ENCODE measurements at regions not wholly inside any gene's neighbourhood (a gene's known extent, or its start where the extent isn't known, plus 50 kb on each side); places are given as distances from the start of the nearest gene placed in this dataset.
"Not testable (repeated sequence)": the region's sequence is repeated elsewhere in the genome, so short reads cannot be mapped to it uniquely, and the experiment has no call there.

- H3K9ac ChIP-seq (ENCODE audit: low read length), result no peak overlapping the region
- WGBS, result 83% methylated on average over 3 of the region's 4 CpGs
- no peaks in the 10 kb centered on the region for H3K79me1 ChIP-seq (replicated peaks; ENCODE audit: low read length, poor library complexity, severe bottlenecking)
- H3K27me3 ChIP-seq (ENCODE audit: control insufficient read depth in 1 of 2, insufficient read depth in 1 of 2, low read length in 2 of 2), result no peaks in the 10 kb centered on the region
- no peak overlapping the region for H3K4me3 ChIP-seq (ENCODE audit: insufficient read depth in 1 of 2, low read depth in 1 of 2, low read length in 2 of 2)
- no peak overlapping the region for H2BK15ac ChIP-seq (ENCODE audit: low read depth, poor library complexity, severe bottlenecking)
- H3K27ac ChIP-seq (ENCODE audit: low read length, poor library complexity, severe bottlenecking), result no peak overlapping the region
- H2AFZ ChIP-seq (ENCODE audit: low read depth, low read length), result no peak overlapping the region
- no peak overlapping the region for H2AK5ac ChIP-seq (ENCODE audit: low read length, severe bottlenecking)
- H3K4me2 ChIP-seq (ENCODE audit: low read length, poor library complexity, severe bottlenecking), result no peak overlapping the region
- no peak overlapping the region for H2BK5ac ChIP-seq (ENCODE audit: low read depth, low read length, poor library complexity, severe bottlenecking)
- no peak overlapping the region for H4K91ac ChIP-seq (ENCODE audit: low read length)
- H3K18ac ChIP-seq (ENCODE audit: low read depth in 1 of 2, low read length in 2 of 2), result no peak overlapping the region
- H4K8ac ChIP-seq (ENCODE audit: low read length), result no peak overlapping the region
- H3K23ac ChIP-seq (ENCODE audit: low read length in 2 of 2), result no peak overlapping the region
- H3K36me3 ChIP-seq (ENCODE audit: control insufficient read depth in 1 of 2, insufficient read depth in 2 of 2, low read depth in 1 of 2, low read length in 2 of 2), result no peaks in the 10 kb centered on the region
- no peak overlapping the region for H2BK12ac ChIP-seq (ENCODE audit: low read length in 2 of 2)
- H3K14ac ChIP-seq (ENCODE audit: low read length in 2 of 2), result no peak overlapping the region
- peaks cover 10% of the 10 kb centered on the region for H3K9me3 ChIP-seq (ENCODE audit: control insufficient read depth, low read length)
- no peak overlapping the region for H2BK120ac ChIP-seq (ENCODE audit: low read depth, low read length)
- no peak for DNase-seq
- no peak overlapping the region for H3K4ac ChIP-seq (ENCODE audit: low read depth in 1 of 2, low read length in 2 of 2)
- no peaks in the 10 kb centered on the region for H3K4me1 ChIP-seq (ENCODE audit: control insufficient read depth, insufficient read depth, low read depth, low read length)
Measured at GRCh38 chr5:13346401-13346800, 598.1 kb downstream of the DNAH5 start.

- H3K36me3 ChIP-seq (ENCODE audit: control insufficient read depth in 1 of 2, insufficient read depth in 2 of 2, low read depth in 1 of 2, low read length in 2 of 2), result no peaks in the 10 kb centered on the region
- no peak for DNase-seq
- H3K18ac ChIP-seq (ENCODE audit: low read depth in 1 of 2, low read length in 2 of 2), result no peak overlapping the region
- H2BK15ac ChIP-seq (ENCODE audit: low read depth, poor library complexity, severe bottlenecking), result no peak overlapping the region
- H3K4me2 ChIP-seq (ENCODE audit: low read length, poor library complexity, severe bottlenecking), result no peak overlapping the region
- H2BK120ac ChIP-seq (ENCODE audit: low read depth, low read length), result no peak overlapping the region
- no peak overlapping the region for H3K4ac ChIP-seq (ENCODE audit: low read depth in 1 of 2, low read length in 2 of 2)
- no CpG with 5 or more reads among the region's 1 CpG for WGBS
- no peak overlapping the region for H4K91ac ChIP-seq (ENCODE audit: low read length)
- no peak overlapping the region for H3K4me3 ChIP-seq (ENCODE audit: insufficient read depth in 1 of 2, low read depth in 1 of 2, low read length in 2 of 2)
- no peak overlapping the region for H4K8ac ChIP-seq (ENCODE audit: low read length)
- no peaks in the 10 kb centered on the region for H3K4me1 ChIP-seq (ENCODE audit: control insufficient read depth, insufficient read depth, low read depth, low read length)
- no peaks in the 10 kb centered on the region for H3K27me3 ChIP-seq (ENCODE audit: control insufficient read depth in 1 of 2, insufficient read depth in 1 of 2, low read length in 2 of 2)
- no peak overlapping the region for H2BK12ac ChIP-seq (ENCODE audit: low read length in 2 of 2)
- H2AK5ac ChIP-seq (ENCODE audit: low read length, severe bottlenecking), result no peak overlapping the region
- no peaks in the 10 kb centered on the region for H3K79me1 ChIP-seq (replicated peaks; ENCODE audit: low read length, poor library complexity, severe bottlenecking)
- H2BK5ac ChIP-seq (ENCODE audit: low read depth, low read length, poor library complexity, severe bottlenecking), result no peak overlapping the region
- H3K9me3 ChIP-seq (ENCODE audit: control insufficient read depth, low read length), result peaks cover 9% of the 10 kb centered on the region
- H3K14ac ChIP-seq (ENCODE audit: low read length in 2 of 2), result no peak overlapping the region
- H3K27ac ChIP-seq (ENCODE audit: low read length, poor library complexity, severe bottlenecking), result no peak overlapping the region
- no peak overlapping the region for H2AFZ ChIP-seq (ENCODE audit: low read depth, low read length)
- no peak overlapping the region for H3K23ac ChIP-seq (ENCODE audit: low read length in 2 of 2)
- no peak overlapping the region for H3K9ac ChIP-seq (ENCODE audit: low read length)
Measured at GRCh38 chr5:13339093-13339492, 605.4 kb downstream of the DNAH5 start.

- H2BK120ac ChIP-seq (ENCODE audit: low read depth, low read length); H2AK5ac ChIP-seq (ENCODE audit: low read length, severe bottlenecking); H4K8ac ChIP-seq (ENCODE audit: low read length); H3K23ac ChIP-seq (ENCODE audit: low read length in 2 of 2); H2BK15ac ChIP-seq (ENCODE audit: low read depth, poor library complexity, severe bottlenecking); H3K14ac ChIP-seq (ENCODE audit: low read length in 2 of 2); DNase-seq; H3K27me3 ChIP-seq (ENCODE audit: control insufficient read depth in 1 of 2, insufficient read depth in 1 of 2, low read length in 2 of 2); H3K4ac ChIP-seq (ENCODE audit: low read depth in 1 of 2, low read length in 2 of 2); H3K18ac ChIP-seq (ENCODE audit: low read depth in 1 of 2, low read length in 2 of 2); H3K27ac ChIP-seq (ENCODE audit: low read length, poor library complexity, severe bottlenecking); H2BK12ac ChIP-seq (ENCODE audit: low read length in 2 of 2); H3K4me3 ChIP-seq (ENCODE audit: insufficient read depth in 1 of 2, low read depth in 1 of 2, low read length in 2 of 2); H3K4me2 ChIP-seq (ENCODE audit: low read length, poor library complexity, severe bottlenecking); H3K9me3 ChIP-seq (ENCODE audit: control insufficient read depth, low read length); H4K91ac ChIP-seq (ENCODE audit: low read length); H3K36me3 ChIP-seq (ENCODE audit: control insufficient read depth in 1 of 2, insufficient read depth in 2 of 2, low read depth in 1 of 2, low read length in 2 of 2); H3K9ac ChIP-seq (ENCODE audit: low read length); H3K4me1 ChIP-seq (ENCODE audit: control insufficient read depth, insufficient read depth, low read depth, low read length); H2BK5ac ChIP-seq (ENCODE audit: low read depth, low read length, poor library complexity, severe bottlenecking); H2AFZ ChIP-seq (ENCODE audit: low read depth, low read length); H3K79me1 ChIP-seq (replicated peaks; ENCODE audit: low read length, poor library complexity, severe bottlenecking): not testable (repeated sequence)
- 59% methylated on average over 4 of the region's 4 CpGs for WGBS
Measured at GRCh38 chr5:13335026-13335425, 609.5 kb downstream of the DNAH5 start.

GRCh38 chr5:13331585-13331984, 612.9 kb downstream of the DNAH5 start:
- Histone ChIP-seq H2AFZ (ENCODE audit: low read depth, low read length) (no peak overlapping the region), H3K4me3 (ENCODE audit: insufficient read depth in 1 of 2, low read depth in 1 of 2, low read length in 2 of 2) (no peak overlapping the region), H3K18ac (ENCODE audit: low read depth in 1 of 2, low read length in 2 of 2) (no peak overlapping the region), H3K9ac (ENCODE audit: low read length) (no peak overlapping the region), H3K27me3 (ENCODE audit: control insufficient read depth in 1 of 2, insufficient read depth in 1 of 2, low read length in 2 of 2) (no peaks in the 10 kb centered on the region), H3K4me1 (ENCODE audit: control insufficient read depth, insufficient read depth, low read depth, low read length) (no peaks in the 10 kb centered on the region), H2BK120ac (ENCODE audit: low read depth, low read length) (no peak overlapping the region), H3K14ac (ENCODE audit: low read length in 2 of 2) (no peak overlapping the region), H2BK5ac (ENCODE audit: low read depth, low read length, poor library complexity, severe bottlenecking) (no peak overlapping the region), H3K4ac (ENCODE audit: low read depth in 1 of 2, low read length in 2 of 2) (no peak overlapping the region), H3K79me1 (replicated peaks; ENCODE audit: low read length, poor library complexity, severe bottlenecking) (no peaks in the 10 kb centered on the region), H3K9me3 (ENCODE audit: control insufficient read depth, low read length) (no peaks in the 10 kb centered on the region), H3K36me3 (ENCODE audit: control insufficient read depth in 1 of 2, insufficient read depth in 2 of 2, low read depth in 1 of 2, low read length in 2 of 2) (no peaks in the 10 kb centered on the region), H3K23ac (ENCODE audit: low read length in 2 of 2) (no peak overlapping the region), H3K4me2 (ENCODE audit: low read length, poor library complexity, severe bottlenecking) (no peak overlapping the region), H4K8ac (ENCODE audit: low read length) (no peak overlapping the region), H3K27ac (ENCODE audit: low read length, poor library complexity, severe bottlenecking) (no peak overlapping the region), H2BK15ac (ENCODE audit: low read depth, poor library complexity, severe bottlenecking) (no peak overlapping the region), H2BK12ac (ENCODE audit: low read length in 2 of 2) (no peak overlapping the region), H2AK5ac (ENCODE audit: low read length, severe bottlenecking) (no peak overlapping the region), H4K91ac (ENCODE audit: low read length) (no peak overlapping the region)
- no peak for DNase-seq
- WGBS, result 56% methylated on average over 6 of the region's 6 CpGs

Measured in mesenchymal stem cell (in vitro differentiated cells and primary cell).